ENCODE measurements at regions not wholly inside any gene's neighbourhood (a gene's known extent, or its start where the extent isn't known, plus 50 kb on each side); places are given as distances from the start of the nearest gene placed in this dataset.
"Not testable (repeated sequence)": the region's sequence is repeated elsewhere in the genome, so short reads cannot be mapped to it uniquely, and the experiment has no call there.

DNA sequence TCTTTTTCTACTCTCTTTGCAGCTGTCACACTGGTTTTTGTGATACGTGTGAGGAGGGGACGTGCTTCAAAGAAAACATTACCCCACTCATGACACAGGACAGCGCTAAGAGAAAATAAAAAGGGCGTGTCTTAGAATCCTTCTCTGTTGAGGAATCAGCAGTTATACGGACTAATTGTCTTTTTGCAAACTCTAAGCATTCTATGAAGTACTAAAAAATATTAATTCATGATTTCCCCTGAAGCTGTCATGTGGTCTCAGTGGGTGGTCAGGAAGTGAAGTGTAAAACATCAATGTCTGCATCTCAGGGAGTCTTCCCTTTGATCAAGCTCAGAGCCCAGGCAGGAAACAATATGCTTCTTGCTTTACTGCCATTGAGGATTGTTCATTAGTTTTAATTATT, 117.5 kb upstream of the CRBN start:
- Mint-ChIP-seq H3K36me3 (peaks cover 7% of the 10 kb centered on the region), H3K27me3 (no peaks in the 10 kb centered on the region), H3K9me3 (ENCODE audit: low read depth) (peaks cover 10% of the 10 kb centered on the region), H3K4me3 (peak overlapping the region; percentile 70), H3K27ac (peak overlapping the region; percentile 83), H3K4me1 (ENCODE audit: low read depth) (peaks cover 29% of the 10 kb centered on the region)

DNA sequence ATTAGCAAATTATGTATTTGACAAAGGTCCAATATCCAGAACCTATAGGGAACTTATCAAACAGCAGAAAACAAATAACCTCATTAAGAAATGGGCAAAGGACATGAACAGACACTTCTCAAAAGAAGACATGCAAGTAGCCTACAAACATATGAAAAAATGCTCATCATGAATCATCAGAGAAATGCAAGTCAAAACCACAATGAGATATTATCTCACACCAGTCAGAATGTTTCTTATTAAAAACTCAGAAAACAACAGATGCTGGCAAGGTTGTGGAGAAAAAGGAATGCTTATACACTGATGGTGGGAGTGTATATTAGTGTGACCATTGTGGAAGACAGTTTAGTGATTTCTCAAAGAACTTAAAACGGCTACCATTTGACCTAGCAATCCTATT, 116.1 kb upstream of the CRBN start:
- peaks cover 7% of the 10 kb centered on the region for H3K36me3 Mint-ChIP-seq
- H3K27ac Mint-ChIP-seq = no peak overlapping the region
- peaks cover 29% of the 10 kb centered on the region for H3K4me1 Mint-ChIP-seq (ENCODE audit: low read depth)

DNA sequence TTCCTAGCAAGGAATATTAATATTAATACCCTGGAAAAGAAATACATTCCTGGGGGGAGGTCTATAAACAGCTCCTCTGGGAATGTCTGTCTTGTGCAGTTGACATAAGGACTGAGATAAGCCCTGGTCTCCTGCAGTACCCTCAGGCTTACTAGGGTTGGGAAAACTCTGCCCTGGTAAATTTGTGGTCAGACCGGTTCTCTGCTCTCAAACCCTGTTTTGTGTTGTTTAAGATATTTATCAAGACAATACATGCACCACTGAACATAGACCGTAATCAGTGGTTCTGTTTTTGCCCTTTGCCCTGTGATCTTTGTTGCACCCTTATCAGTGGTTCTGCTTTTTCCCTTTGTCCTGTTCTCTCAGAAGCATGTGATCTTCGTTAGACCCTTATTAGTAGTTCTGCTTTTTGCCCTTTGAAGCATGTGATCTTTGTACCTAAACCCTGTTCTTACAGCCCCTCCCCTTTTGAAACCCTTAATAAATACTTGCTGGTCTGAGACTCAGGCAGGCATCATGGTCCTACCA, 112.3 kb upstream of the CRBN start:
- Mint-ChIP-seq H3K4me1 (ENCODE audit: low read depth) (peaks cover 17% of the 10 kb centered on the region), H3K9me3 (ENCODE audit: low read depth) (peaks cover 10% of the 10 kb centered on the region)
- H3K27ac Mint-ChIP-seq, H3K27me3 Mint-ChIP-seq, H3K36me3 Mint-ChIP-seq, H3K4me3 Mint-ChIP-seq: not testable (repeated sequence)

More for the DNA sequence above, 116.1 kb upstream of the CRBN start:
- Mint-ChIP-seq H3K27me3 (no peaks in the 10 kb centered on the region), H3K4me3 (peak overlapping the region; percentile 30), H3K9me3 (ENCODE audit: low read depth) (peaks cover 10% of the 10 kb centered on the region)

DNA sequence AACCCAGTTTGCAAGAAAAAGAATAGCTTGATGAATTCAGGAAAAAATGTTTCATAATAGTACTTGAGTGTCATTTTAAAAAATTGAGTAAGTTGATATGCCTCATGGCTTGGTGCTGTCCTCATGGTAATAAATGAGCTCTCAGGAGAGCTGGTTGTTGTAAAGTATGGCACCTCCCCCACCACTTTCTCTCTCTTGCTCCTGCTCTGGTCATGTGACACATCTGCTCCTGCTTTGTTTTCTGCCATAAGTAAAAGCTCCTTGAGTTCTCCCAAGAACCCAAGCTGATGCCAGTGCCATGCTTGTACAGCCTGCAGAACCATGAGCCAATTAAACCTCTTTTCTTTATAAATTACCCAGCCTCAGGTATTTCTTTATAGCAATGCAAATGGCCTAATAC, 108.8 kb upstream of the CRBN start:
- Mint-ChIP-seq H3K9me3 (ENCODE audit: low read depth) (no peaks in the 10 kb centered on the region), H3K4me3 (no peak overlapping the region), H3K27ac (no peak overlapping the region), H3K27me3 (no peaks in the 10 kb centered on the region), H3K4me1 (ENCODE audit: low read depth) (no peaks in the 10 kb centered on the region), H3K36me3 (no peaks in the 10 kb centered on the region)

DNA sequence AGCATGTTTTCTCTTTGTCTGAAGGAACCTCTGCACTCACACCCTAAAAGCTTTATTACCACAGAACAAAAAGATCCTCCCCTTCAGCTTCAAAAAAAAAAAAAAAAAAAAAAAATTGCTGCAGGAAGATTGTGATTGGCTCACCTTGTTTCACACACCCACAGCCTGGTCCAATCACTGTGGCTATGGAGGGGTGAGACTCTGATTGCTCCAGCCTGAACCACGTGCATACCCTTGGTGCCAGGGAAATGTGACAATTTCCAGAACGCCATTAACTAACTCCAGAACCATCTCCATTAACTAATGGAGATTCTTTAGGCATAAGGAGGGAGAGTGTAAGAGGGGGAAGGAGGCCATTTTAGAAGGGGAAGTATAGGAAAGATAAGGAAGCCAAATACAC, 106.5 kb upstream of the CRBN start:
- Mint-ChIP-seq H3K27ac (no peak overlapping the region), H3K27me3 (no peaks in the 10 kb centered on the region), H3K4me1 (ENCODE audit: low read depth) (peaks cover 3% of the 10 kb centered on the region), H3K36me3 (no peaks in the 10 kb centered on the region), H3K4me3 (no peak overlapping the region), H3K9me3 (ENCODE audit: low read depth) (no peaks in the 10 kb centered on the region)

DNA sequence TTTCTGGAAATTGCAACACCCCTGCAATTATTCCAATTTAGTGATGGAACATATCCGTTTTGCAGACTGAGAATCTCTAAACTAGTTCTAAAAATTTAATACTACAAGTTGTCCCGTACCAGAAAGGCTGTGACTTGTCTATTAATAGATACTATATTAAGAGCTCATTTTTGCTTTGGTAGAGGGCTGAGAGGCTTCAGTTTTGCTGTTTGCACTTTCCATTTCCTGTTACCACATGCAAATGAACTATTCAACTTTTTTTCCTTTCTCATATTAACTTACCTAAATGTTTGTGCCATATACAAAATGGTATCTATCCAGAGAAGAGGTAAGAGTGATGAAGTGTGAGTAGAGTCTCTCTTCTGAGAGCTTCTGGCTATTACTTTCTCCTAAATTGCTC, 101.5 kb upstream of the CRBN start:
- Mint-ChIP-seq H3K4me3 (no peak overlapping the region), H3K4me1 (ENCODE audit: low read depth) (peaks cover 12% of the 10 kb centered on the region), H3K36me3 (no peaks in the 10 kb centered on the region), H3K9me3 (ENCODE audit: low read depth) (no peaks in the 10 kb centered on the region), H3K27me3 (no peaks in the 10 kb centered on the region), H3K27ac (no peak overlapping the region)

DNA sequence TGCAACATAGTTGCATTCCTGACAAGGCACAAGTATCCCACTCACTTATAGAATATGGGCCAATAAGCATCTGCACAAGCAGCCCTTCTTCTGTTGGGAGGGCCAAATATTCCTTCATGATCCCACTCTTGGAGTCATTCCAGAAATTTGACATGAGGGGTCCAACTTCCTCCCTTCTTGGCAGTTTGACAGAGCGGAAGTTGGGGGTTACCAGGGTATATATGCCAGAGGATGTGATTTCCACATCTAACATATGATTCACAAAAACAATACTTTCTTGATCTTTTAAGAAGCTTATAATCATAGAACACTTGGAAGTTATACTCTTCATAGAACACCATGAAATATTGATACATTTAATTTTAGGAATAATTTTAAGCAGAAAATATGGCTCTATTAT, 100.9 kb upstream of the CRBN start:
- H3K27me3 Mint-ChIP-seq = no peaks in the 10 kb centered on the region
- H3K4me3 Mint-ChIP-seq = no peak overlapping the region
- peaks cover 12% of the 10 kb centered on the region for H3K4me1 Mint-ChIP-seq (ENCODE audit: low read depth)
- H3K36me3 Mint-ChIP-seq = no peaks in the 10 kb centered on the region
- H3K27ac Mint-ChIP-seq = no peak overlapping the region
- peaks cover 6% of the 10 kb centered on the region for H3K9me3 Mint-ChIP-seq (ENCODE audit: low read depth)

DNA sequence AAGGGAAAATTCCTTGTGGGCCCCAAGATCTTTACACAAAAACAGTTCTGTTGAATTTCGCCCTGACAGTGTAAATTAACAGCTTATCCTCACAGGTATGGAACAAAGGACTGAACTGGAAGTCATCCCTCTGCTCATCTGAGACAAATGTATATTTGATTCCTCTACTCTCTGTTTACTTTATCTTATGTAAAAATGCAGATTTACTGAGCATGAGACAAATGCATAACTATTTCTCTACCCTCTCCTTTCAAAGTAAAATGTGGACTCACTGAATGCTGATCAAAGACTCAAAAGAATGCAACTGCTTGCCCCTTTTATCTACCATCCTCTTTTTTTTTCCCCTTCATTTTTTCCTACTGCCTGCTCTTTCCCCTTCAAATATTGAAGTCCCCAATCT, 98.6 kb upstream of the CRBN start:
- Mint-ChIP-seq H3K27ac (no peak overlapping the region), H3K36me3 (no peaks in the 10 kb centered on the region)

DNA sequence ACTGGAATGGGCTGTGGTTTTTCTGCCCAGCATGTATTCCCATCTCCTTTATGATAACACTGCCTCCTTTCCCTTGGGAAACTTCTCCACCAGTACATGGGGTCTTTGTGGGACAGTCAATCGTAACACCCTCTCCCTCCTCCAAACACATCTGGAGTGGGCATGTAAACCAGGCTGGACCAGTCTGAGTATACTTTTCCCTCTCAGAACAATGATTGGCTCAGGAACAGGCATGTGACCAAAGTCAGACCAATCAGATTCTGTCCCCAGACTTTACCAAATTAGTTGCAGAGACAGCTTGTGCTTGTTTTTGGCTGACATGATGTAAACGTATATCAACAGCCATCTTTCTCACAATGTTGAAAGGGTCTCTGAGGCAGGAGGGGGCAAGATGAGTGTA, 97.1 kb upstream of the CRBN start:
- Mint-ChIP-seq H3K9me3 (ENCODE audit: low read depth) (peaks cover 7% of the 10 kb centered on the region), H3K4me3 (no peak overlapping the region), H3K36me3 (no peaks in the 10 kb centered on the region), H3K27ac (no peak overlapping the region), H3K4me1 (ENCODE audit: low read depth) (peaks cover 12% of the 10 kb centered on the region), H3K27me3 (no peaks in the 10 kb centered on the region)

More for the DNA sequence above, 98.6 kb upstream of the CRBN start:
- Mint-ChIP-seq H3K4me1 (ENCODE audit: low read depth) (peaks cover 12% of the 10 kb centered on the region), H3K4me3 (no peak overlapping the region), H3K9me3 (ENCODE audit: low read depth) (peaks cover 7% of the 10 kb centered on the region), H3K27me3 (no peaks in the 10 kb centered on the region)

DNA sequence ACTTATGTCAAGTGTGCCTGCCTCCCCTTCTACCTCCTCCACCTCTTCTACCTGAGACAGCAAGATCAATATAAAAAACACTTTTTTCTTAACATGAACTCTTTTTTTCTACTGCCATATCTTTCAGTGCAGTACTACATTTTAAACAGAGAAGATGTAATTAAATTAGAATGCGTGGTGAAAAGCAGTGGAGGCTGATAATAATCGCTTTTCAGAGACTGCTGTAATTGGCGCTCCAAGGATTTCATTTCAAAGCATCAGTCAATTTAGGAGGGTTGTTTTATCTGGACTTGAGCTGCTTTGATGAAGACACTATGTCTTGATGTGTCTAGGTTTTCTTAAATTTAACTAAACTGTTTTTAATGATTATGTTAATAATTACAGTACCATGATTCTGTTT, 85.3 kb upstream of the CRBN start:
- H3K27ac Mint-ChIP-seq = no peak overlapping the region
- H3K4me3 Mint-ChIP-seq = no peak overlapping the region
- H3K27me3 Mint-ChIP-seq = no peaks in the 10 kb centered on the region
- no peaks in the 10 kb centered on the region for H3K4me1 Mint-ChIP-seq (ENCODE audit: low read depth)
- H3K36me3 Mint-ChIP-seq = no peaks in the 10 kb centered on the region
- no peaks in the 10 kb centered on the region for H3K9me3 Mint-ChIP-seq (ENCODE audit: low read depth)

DNA sequence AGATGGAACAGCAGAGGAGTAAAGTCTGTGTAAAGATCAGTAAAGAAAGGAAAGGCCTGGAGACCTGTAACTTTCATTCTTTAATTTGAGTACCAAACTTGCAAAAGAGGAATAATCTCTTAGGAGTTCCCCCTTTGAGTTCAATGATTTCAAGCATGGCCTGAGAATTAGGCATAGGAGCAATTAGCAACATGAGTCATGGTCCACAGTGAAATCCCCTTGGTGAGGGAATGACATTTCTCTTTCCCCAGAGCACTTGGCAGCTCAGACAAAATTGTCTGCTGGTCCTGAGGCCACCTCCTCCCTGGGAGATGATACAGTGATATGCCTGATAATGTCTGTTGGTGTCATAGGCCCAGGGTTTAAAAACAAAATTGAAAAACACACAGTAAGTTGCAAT, 81.4 kb upstream of the CRBN start:
- H3K4me1 Mint-ChIP-seq (ENCODE audit: low read depth) = no peaks in the 10 kb centered on the region
- no peaks in the 10 kb centered on the region for H3K9me3 Mint-ChIP-seq (ENCODE audit: low read depth)
- H3K4me3 Mint-ChIP-seq = no peak overlapping the region

DNA sequence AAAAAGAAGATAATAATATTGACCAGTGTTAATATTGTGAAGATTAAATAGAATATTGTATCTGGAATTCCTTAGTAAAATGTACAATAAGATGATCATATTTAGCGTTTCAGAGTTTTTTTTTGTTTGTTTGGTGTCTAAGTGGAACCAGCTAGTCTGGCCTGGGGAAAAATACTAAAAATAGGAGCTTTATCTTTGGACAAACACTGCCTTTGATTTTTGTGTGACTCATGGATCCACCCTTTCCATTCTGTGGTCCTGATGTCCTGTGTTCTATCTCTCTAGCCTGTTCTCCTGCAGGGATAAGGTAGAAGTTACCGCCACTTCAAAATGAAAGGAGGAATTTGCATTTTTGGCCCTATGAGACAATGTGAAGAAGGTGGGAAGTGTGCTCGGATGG, 79.7 kb upstream of the CRBN start:
- Mint-ChIP-seq H3K27me3 (no peaks in the 10 kb centered on the region), H3K4me3 (no peak overlapping the region), H3K4me1 (ENCODE audit: low read depth) (no peaks in the 10 kb centered on the region), H3K27ac (no peak overlapping the region), H3K36me3 (no peaks in the 10 kb centered on the region), H3K9me3 (ENCODE audit: low read depth) (no peaks in the 10 kb centered on the region)

More for the DNA sequence above, 81.4 kb upstream of the CRBN start:
- Mint-ChIP-seq H3K27ac (no peak overlapping the region), H3K27me3 (no peaks in the 10 kb centered on the region), H3K36me3 (no peaks in the 10 kb centered on the region)

DNA sequence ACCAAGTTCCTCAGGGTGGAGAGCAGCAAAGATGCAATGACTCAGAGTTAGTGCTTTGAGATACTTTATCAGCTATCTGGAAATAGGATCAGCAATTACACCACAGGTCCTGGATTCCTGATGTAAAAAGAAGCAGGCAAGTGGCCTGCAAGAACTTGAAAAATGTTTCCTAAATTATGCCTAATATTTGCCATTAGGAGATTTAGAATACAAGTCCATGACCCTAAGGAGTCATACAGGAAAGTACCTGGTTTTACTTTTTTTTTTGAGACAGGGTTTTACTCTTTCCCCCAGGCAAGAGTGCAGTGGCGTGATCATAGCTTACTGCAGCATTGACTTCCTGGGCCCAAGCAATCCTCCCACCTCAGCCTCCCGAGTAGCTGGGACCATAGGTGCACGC, 78.8 kb upstream of the CRBN start:
- no peaks in the 10 kb centered on the region for H3K27me3 Mint-ChIP-seq
- H3K27ac Mint-ChIP-seq = no peak overlapping the region
- H3K9me3 Mint-ChIP-seq (ENCODE audit: low read depth) = no peaks in the 10 kb centered on the region
- no peaks in the 10 kb centered on the region for H3K36me3 Mint-ChIP-seq
- H3K4me3 Mint-ChIP-seq = no peak overlapping the region
- no peaks in the 10 kb centered on the region for H3K4me1 Mint-ChIP-seq (ENCODE audit: low read depth)

DNA sequence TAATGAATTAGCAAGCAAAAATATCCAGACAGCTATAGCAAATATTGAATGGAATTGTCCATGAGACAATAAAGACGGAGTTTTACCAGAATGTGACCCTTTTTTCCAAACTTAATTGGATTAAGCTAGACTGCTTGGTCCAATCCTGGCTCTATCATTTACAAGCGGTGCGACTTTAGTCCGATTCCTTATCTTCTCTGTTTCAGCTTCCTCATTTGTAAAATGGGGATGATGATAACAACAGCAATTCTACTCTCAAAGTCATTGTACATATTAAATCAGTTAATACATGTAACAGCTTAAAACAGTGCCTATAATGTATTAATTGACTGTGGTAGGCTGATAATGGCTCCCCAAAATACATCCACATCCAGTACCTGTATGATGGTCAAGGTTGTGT, 62.1 kb upstream of the CRBN start:
- Mint-ChIP-seq H3K4me1 (ENCODE audit: low read depth) (no peaks in the 10 kb centered on the region), H3K27ac (no peak overlapping the region), H3K4me3 (no peak overlapping the region)

DNA sequence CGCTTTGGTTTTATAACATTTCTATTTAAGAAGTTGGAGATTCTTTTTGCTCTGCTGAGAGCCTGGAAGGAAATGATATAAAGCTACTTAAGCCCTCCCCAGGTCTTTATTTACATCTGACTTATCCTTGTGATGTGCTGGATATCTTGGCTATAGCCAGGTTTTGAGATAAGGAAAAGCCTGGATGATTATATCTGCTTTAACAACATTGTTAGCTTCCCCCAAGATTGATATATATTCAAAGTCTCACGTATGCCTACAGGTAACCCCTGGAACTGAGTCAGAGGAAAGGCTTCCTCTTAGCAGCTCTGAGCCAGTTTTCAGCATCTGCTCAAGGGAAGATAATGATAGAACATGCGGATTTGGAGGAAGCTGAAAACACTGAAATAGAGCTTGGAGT, 61.5 kb upstream of the CRBN start:
- H3K27me3 Mint-ChIP-seq = no peaks in the 10 kb centered on the region
- no peaks in the 10 kb centered on the region for H3K36me3 Mint-ChIP-seq
- no peak overlapping the region for H3K27ac Mint-ChIP-seq
- H3K4me3 Mint-ChIP-seq = no peak overlapping the region
- no peaks in the 10 kb centered on the region for H3K9me3 Mint-ChIP-seq (ENCODE audit: low read depth)
- no peaks in the 10 kb centered on the region for H3K4me1 Mint-ChIP-seq (ENCODE audit: low read depth)

More for the DNA sequence above, 62.1 kb upstream of the CRBN start:
- Mint-ChIP-seq H3K36me3 (no peaks in the 10 kb centered on the region), H3K27me3 (no peaks in the 10 kb centered on the region), H3K9me3 (ENCODE audit: low read depth) (no peaks in the 10 kb centered on the region)

DNA sequence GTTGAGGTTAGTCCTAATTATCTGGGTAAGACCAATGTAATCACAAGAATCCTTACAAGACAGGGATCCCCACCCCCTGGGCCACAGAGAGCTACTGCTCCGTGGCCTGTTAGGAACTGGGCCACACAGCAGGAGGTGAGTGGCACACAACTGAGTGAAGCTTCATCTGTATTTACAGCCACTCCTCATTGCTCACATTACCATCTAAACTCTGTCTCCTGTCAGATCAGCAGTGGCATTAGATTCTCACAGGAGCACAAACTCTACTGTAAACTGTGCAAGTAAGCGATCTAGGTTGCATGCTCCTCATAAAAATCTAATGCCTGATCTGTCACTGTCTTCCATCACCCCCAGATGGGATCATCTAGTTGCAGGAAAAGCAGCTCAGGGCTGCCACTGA, 58.5 kb upstream of the CRBN start:
- Mint-ChIP-seq H3K9me3 (ENCODE audit: low read depth) (peaks cover 7% of the 10 kb centered on the region), H3K4me3 (no peak overlapping the region), H3K27me3 (no peaks in the 10 kb centered on the region), H3K27ac (no peak overlapping the region), H3K4me1 (ENCODE audit: low read depth) (no peaks in the 10 kb centered on the region), H3K36me3 (no peaks in the 10 kb centered on the region)
